SU-DHL-6 (cell line): ENCODE measurements at regions not wholly inside any gene's neighbourhood (a gene's known extent, or its start where the extent isn't known, plus 50 kb on each side); places are given as distances from the start of the nearest gene placed in this dataset.

ENCODE experiments used
- EZH2phosphoT487 ChIP-seq: fragments of 200-600 bp; sonication (generic), shearing (Covaris generic); conservative IDR thresholded peaks from 2 replicates; pipeline ENCODE4 v1.6.1; 2018; ENCODE audit warnings: mild to moderate bottlenecking, antibody characterized with exemption, low read length, moderate library complexity, mixed read lengths
- TF ChIP-seq, protein P1 (sequence below): fragments of 200-600 bp; sonication (generic); IDR thresholded peaks from one replicate; pipeline ENCODE4 v1.5.1; 2017; ENCODE audit warnings: antibody characterized with exemption, mild to moderate bottlenecking, low read length, moderate library complexity; ENCODE audit not compliant: insufficient read depth, poor library complexity, severe bottlenecking

DNA sequence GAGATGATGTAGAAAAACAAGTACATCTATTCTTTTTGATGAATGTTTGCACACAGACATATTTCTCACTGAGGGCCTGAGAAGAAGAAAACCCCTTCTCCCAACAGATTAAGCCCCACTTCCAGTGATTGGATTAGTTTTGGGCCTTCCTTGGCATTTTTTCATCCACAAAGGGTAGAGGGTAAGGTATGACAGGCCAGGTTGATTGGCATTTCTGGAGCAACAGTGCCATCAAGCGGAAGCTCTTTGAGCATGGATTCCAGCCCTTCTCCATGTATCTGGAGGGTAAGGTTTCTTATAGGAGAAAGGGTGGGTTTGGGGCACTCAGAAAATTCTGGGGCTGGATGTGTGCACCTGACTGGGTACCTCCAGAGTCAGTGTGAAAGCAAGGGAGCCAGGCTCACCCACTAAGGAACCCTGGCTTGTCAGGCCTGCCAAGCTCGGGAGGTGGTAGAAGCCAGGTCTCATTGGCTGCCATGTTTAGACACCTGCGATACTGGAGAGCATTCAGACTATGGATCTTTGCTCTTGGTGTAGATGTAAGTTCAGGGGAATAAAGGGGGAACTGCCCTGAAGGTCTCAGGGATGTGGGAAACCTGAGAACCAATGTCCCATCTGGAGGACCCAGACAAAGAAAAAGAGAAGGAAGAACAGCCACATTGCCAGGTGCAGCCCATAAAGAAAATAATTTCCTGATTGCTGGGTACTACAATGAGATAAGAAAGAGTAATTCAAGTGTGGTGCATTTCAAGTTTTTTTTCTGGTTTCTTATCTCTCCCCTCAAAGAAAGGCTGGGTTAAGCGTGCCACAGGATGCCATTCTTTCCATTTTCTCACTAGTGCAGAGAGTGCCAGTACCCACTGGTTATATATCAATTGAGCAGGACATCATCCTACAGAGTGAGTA lies 222.3 kb upstream of the AGTR2 start:
- TF ChIP-seq, protein P1, sequence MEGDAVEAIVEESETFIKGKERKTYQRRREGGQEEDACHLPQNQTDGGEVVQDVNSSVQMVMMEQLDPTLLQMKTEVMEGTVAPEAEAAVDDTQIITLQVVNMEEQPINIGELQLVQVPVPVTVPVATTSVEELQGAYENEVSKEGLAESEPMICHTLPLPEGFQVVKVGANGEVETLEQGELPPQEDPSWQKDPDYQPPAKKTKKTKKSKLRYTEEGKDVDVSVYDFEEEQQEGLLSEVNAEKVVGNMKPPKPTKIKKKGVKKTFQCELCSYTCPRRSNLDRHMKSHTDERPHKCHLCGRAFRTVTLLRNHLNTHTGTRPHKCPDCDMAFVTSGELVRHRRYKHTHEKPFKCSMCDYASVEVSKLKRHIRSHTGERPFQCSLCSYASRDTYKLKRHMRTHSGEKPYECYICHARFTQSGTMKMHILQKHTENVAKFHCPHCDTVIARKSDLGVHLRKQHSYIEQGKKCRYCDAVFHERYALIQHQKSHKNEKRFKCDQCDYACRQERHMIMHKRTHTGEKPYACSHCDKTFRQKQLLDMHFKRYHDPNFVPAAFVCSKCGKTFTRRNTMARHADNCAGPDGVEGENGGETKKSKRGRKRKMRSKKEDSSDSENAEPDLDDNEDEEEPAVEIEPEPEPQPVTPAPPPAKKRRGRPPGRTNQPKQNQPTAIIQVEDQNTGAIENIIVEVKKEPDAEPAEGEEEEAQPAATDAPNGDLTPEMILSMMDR, result peak; percentile 29
- TF ChIP-seq EZH2phosphoT487, result no peak
